Stimulated activated CD8-positive, alpha-beta memory T cell treated with anti-CD3 and anti-CD28 coated beads, Interleukin-2, amount 100 ng/mL, for 48 hours (primary cell): ENCODE measurements at regions not wholly inside any gene's neighbourhood (a gene's known extent, or its start where the extent isn't known, plus 50 kb on each side); places are given as distances from the start of the nearest gene placed in this dataset.
"Not testable (repeated sequence)": the region's sequence is repeated elsewhere in the genome, so short reads cannot be mapped to it uniquely, and the experiment has no call there.

Experiments used
- DNase-seq, 2 donors: peaks; one replicate each; pipeline ENCODE4 v3.0.0-alpha.2; 2020; ENCODE audit warnings: low read depth in 2 of 2

DNA sequence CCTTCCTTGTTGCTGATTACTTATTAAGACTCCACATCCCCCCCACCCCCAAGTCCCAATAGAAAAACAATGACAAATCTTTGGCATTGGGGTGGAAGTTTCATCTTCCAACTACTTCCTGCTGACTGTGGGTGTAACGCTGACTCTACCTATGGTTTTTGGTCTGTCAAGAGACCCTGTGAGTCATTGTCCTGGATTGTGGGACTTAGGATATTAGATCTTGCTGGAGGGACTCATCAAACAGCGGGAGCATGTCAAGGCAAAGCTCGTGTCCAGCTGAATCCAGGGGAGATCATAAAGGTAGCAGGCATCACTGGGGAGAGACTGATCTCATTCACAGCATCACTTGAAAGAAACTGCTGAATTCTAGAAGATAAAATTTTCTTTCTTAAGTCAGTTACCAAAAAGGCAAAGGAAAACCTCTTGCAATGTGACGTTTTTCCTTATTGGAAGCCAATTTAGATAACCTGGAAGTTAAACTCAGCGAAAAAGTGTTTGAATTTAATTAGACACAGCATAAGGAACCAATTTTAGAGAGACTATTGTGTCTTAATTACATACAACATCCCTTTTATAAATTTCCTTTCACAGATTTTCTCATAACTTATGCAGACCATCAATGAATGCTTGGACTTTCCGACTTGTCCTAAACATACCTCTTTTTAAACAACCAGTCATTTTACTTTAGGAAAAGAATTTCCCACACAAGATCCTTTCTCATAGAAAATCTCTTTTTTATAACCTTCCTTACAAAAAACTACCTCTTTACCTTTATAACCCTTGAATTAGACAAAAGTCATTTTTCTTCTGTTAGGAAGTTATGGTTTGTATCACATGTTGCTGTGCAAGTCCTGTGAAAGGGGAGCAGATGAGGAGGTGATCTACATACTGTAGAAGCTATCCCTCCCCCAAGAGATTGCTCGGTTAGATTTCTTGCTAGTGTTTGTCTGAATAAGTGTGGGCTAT, 94.6 kb upstream of the SCAF11 start:
- DNase-seq: no peak

DNA sequence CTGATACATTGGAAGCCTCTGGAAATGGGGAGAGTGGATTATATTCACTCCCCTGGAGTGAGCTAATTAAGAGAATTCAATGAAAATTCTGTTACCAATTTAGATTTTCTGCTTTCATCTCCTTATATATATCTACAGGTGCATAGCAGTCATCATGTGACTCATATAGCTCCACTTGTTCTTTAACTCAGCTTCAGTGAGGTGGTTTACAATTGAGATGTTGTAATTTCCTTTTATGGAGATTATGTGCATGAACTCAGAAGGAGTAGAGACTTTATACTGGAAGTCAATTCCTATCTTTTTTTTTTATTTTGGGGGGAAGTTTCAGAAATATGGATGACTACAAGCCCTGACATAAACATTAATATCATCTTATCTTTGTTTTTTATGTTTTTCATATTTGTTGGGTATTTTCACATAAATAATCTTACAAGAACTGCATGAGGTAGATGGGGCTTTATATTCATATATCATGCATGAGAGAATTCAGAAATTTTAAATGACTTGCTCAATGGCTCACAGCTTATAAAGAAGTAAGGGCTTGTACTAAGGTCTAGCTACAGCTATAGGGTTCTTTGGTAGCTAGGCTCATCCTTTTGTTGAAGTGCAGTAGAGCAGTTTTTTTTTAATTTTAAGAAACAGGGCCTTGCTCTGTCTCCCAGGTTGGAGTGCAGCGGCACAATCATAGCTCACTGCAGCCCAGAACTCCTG, 92.3 kb upstream of the SCAF11 start:
- no peak for DNase-seq

DNA sequence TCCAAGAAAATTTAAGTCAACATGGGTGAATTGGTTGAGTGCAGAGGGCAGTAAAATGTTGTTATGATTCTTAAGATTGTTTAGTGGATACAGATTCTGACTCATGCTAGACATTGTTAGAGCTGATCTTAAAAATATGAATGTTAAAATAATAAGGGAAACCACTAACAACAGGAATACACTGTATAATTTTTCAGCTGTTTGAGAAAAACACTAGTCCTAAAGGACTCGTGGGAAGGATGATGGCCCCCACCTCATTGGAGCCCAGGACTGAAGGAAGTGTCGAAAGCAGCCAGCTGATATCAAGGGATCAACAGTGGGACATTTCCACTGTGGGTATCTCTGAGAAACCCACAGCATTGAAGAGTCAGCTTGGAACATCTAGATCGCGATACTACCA, 82.9 kb upstream of the SCAF11 start:
- DNase-seq: no peak

GRCh38 chr12:46071769-46072624, 81.6 kb upstream of the SCAF11 start:
- DNase-seq: peak; percentile 28 to 48

GRCh38 chr12:46071335-46071734, 81.0 kb upstream of the SCAF11 start:
- DNase-seq: no peak

DNA sequence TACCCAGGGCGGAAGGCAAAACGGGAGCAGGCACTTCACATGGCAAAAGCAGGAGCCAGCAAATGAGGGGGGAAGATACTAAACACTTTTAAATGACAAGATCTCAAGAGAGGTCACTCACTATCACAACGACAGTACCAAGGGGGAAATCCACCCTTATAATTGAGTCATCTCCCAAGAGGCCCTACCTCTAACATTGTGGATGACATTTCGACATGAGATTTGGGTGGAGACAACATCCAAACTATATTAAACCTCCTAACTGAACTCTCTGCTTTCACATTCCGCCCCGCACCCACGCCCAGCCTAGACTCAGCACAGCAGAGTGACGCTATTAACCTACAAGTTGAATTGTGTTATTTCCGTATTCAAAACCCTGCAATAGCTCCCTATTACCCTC, 76.7 kb upstream of the SCAF11 start:
- DNase-seq: no peak

GRCh38 chr12:46065412-46066166, 75.2 kb upstream of the SCAF11 start:
- no peak for DNase-seq

DNA sequence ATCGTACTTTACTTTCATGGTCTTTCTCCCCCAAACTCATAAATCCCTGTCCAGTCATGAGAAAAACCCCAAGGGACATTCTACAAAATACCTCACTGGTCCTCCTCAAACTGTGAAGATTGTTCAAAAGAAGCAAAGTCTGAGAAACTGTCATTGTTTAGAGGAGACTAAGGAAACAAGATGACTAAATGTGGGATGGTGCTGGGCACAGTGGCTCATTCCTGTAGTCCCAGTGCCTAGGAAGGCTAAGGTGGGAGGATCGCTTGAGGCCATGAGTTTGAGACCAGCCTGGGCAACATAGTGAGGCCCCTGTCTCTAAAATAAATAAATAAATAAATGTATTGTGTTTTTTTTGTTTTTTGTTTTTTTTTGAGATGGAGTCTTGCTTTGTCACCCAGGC, 74.2 kb upstream of the SCAF11 start:
- DNase-seq: no peak

GRCh38 chr12:46058697-46059096, 68.3 kb upstream of the SCAF11 start:
- DNase-seq: not testable (repeated sequence)

DNA sequence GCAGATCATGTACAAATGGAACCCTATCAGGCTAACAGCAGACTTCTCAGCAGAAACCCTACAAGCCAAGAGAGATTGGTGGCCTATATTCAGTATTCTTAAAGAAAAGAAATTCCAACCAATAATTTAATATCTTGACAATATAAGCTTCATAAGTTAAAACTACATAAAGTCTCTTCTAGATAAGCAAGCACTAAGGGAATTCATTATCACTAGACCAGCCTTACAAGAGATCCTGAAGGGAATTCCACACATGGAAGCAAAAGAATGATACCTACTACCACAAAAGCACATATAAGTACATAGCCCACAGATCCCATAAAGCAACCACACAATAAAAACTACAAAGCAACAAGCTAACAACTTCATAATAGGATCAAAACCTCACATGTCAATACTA, 60.4 kb upstream of the SCAF11 start:
- DNase-seq: no peak

- no peak for DNase-seq
Observed at GRCh38 chr12:46049665-46050064, 59.3 kb upstream of the SCAF11 start.

DNA sequence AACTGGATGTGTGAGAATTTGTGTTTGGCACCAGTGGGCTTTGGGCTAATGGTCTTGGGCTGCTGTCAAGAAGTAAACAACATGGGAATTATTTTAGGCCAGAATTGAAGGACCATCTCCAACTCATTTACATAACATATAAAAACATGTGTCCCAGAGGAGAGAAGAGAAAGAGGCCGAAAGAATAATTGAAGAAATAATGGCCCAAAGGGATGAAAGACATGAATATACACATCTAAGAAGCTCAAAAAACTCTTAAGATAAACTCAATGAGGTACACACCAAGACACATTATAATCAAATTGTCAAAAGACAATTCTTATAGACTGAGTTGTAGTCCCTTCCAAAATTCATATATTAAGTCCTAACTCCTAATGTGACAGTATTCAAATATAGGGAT, 56.1 kb upstream of the SCAF11 start:
- no peak for DNase-seq

DNA sequence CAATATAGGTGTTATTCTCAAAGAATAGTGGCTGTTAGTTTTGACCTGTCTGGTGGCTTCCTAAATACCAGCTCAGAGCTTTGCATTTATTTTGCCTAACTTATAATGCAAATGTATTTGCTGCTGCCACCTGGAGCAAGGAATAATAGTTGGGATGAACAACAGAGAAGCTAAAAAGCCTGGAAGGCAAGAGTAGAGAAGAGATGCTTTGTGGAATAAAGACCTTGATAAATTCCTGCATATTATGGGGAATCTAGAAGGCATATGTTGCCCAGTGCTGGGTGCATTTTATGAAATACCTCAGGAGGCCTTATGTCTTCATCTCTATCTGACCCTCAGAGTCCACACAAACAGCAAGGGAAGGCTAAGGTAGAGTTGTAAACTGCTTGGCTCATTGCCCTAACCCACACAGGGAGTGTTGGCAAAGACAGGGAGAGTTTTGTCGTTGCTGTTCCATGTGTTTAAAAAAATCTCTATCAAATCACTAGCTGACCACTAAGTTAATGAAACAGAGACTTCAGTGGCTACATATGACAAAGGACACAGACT, 53.7 kb upstream of the SCAF11 start:
- DNase-seq: no peak
